Stimulated activated CD8-positive, alpha-beta memory T cell treated with anti-CD3 and anti-CD28 coated beads, Interleukin-4, amount 100 ng/mL, for 1 hour (primary cell): ENCODE measurements at regions not wholly inside any gene's neighbourhood (a gene's known extent, or its start where the extent isn't known, plus 50 kb on each side); places are given as distances from the start of the nearest gene placed in this dataset.

ENCODE experiments used
- DNase-seq, 2 donors: peaks; one replicate each; pipeline ENCODE4 v3.0.0-alpha.2; 2020; ENCODE audit warnings: low read depth in 2 of 2, low spot score in 1 of 2

DNA sequence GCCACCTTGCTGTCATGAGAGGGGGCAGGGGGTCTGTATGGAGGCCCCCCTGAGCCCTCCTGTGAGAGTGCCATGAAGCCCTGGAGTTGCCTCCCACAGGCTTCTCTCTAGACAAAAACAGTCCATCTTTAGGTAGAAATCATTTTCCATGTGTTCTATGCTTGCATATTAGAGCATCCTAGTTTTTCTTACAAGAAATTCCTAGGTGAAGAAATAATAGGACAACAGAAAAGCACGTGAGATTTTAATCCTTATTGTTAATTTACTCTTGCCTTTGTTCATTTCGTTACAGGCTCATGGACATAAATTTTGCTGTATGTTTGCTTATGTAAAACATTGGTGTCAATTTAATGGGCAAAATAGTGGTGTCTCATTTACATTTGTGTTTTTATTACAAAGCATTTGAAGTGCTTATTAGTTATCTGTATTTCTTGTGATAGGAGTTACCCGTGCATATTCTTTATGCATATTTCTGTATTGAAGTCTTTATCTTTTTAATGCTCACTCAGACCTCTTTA is 336.9 kb upstream of the RAB6C start:
- no peak for DNase-seq

GRCh38 chr2:129645335-129645734 is 334.1 kb upstream of the RAB6C start:
- no peak for DNase-seq

GRCh38 chr2:129646107-129646506 is 333.4 kb upstream of the RAB6C start:
- no peak for DNase-seq

GRCh38 chr2:129653246-129653645 is 326.2 kb upstream of the RAB6C start:
- DNase-seq: no peak

GRCh38 chr2:129654331-129654730 is 325.1 kb upstream of the RAB6C start:
- DNase-seq: no peak

- DNase-seq: no peak
Observed at GRCh38 chr2:129656081-129656598, 323.3 kb upstream of the RAB6C start.

DNA sequence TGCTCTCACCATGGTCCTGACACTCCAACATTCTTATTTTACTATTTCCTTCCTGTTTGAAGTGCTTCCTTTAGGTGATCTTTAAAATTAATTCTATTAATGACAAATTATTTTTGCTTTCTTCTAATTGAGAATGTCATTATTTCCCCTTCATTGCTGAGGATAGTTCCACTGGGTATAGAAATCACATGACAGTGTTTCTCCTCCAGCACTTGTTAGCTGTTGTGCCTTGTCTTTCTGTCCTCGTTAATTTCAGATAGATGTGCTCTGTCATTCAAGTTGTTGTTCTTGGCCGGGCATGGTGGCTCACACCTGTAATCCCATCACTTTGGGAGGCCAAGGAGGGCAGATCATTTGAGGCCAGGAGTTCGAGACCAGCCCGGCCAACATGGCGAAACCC is 321.0 kb upstream of the RAB6C start:
- DNase-seq: no peak

GRCh38 chr2:129661935-129662334 is 317.5 kb upstream of the RAB6C start:
- DNase-seq: no peak

GRCh38 chr2:129667577-129667976 is 311.9 kb upstream of the RAB6C start:
- DNase-seq: no peak

DNA sequence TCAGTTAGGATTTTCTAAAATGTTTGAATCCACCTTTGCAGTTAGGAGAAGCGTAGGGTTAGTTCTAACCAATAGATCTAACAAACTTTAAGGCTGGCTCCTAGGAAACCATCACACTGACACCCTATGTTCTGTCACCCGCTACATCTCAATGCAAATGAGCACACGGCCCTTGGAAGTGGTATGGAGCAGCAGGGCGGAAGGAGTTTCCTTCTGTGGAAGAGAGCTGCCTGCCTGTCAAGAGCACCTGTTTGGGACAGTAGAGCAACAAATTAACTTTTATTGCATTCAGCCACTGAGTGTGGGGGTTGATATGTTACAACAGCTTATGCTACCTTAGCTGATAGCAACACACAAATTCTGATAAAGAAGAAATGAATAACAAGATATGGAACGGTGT is 306.9 kb upstream of the RAB6C start:
- DNase-seq: no peak

- no peak for DNase-seq
Observed at GRCh38 chr2:129673234-129673633, 306.2 kb upstream of the RAB6C start.

GRCh38 chr2:129673847-129674711 is 305.4 kb upstream of the RAB6C start:
- DNase-seq: no peak

DNA sequence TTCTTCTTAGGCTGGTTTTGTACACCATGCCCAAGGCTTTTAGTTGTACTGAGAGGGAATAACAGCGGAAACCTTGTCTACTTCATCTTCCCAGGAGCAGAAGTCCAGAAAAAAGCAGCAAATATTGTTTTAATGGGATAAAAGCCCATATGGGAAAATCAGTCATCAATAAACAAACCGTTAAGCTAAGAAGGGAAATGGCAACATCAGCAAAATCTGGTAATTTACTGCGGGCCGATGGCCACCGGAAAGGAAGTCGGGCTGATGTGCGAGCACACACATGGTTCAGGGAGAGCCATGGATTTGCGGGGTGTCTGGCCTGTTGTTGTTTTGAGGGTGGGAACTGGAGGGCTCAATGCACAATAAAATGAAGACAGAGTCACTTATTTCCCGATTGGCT is 300.7 kb upstream of the RAB6C start:
- DNase-seq: no peak

- no peak for DNase-seq
Observed at GRCh38 chr2:129681788-129682187, 297.7 kb upstream of the RAB6C start.

GRCh38 chr2:129689653-129690448 is 289.6 kb upstream of the RAB6C start:
- no peak for DNase-seq

DNA sequence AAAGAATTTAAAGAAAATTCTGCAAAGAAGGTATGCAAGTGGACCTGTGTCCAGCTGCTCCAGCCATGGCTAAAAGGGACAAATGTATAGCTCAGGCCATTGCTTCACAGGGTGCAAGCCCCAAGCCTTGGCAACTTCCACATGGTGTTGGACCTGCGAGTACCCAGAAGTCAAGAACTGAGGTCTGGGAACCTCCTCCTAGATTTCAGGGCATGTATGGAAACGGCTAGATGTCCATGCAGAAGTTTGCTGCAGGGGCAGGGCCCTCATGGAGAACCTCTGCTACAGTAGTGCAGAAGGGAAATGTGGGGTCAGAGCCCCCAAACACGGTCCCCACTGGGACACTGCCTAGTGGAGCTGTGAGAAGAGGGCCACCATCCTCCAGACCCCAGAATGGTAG is 284.0 kb upstream of the RAB6C start:
- DNase-seq: no peak

DNA sequence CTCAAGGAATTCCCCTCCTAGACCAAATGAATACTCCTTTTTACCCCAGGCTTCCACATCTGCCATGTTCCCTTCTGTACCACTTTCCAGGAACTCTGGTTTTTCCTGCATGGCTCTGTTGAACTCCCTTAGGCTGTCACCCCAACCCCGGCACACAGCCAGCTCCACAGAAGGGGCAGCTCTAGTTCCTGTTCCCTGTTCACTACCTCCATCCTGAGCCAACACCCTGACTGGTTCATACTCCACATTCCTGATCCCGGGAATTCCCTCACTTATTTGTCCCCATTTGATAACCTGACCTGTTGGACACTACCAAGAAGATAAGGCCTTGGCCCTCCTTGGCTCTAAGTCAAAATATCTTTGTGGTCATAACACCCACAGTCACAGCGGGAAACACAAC is 280.9 kb upstream of the RAB6C start:
- DNase-seq: no peak

- DNase-seq: no peak
Observed at GRCh38 chr2:129699781-129700573, 279.5 kb upstream of the RAB6C start.

DNA sequence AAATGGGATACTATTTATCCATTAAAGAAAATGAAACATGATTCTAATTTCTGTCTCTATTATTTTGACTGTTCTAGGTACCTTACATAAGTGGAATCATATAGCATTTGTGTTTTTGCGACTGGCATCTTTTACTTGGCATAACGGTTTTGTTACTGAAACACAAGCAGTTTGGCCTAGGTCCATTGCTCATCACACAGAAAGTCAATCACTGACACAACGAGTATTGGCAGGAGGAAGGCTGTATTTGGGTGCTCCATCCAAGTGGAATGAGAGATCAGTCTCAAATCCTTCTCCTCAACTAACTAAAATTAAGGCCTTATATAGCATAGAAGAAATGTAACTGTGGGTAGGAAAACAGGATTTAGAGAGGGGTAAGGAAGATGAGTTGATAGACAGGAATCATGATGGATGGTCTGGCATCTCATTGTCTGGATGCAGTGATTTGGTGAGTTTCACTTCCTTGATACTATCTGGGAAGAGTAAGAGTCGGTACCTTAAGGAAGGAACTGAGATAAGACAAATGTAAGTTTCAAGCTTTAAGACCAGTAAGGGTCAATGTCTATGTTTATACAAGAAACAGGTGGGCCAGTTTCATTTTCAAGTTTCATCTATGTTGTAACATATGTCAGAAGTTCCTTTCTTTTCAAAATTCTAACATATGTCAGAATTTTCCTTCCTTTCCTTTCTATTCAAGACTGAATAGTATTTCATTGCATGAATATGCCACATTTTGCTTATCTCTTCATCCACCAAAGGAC is 276.9 kb upstream of the RAB6C start:
- DNase-seq: no peak

- DNase-seq: no peak
Observed at GRCh38 chr2:129705085-129705484, 274.4 kb upstream of the RAB6C start.
